Progenitor cell of endocrine pancreas (in vitro differentiated cells): ENCODE measurements at regions not wholly inside any gene's neighbourhood (a gene's known extent, or its start where the extent isn't known, plus 50 kb on each side); places are given as distances from the start of the nearest gene placed in this dataset.
"Not testable (repeated sequence)": the region's sequence is repeated elsewhere in the genome, so short reads cannot be mapped to it uniquely, and the experiment has no call there.

Source experiments
- DNase-seq: peaks from one replicate; pipeline ENCODE4 v3.0.0; 2021; ENCODE audit warnings: low spot score; ENCODE audit not compliant: unreplicated experiment
- H3K27ac Mint-ChIP-seq: 2 replicates; pipeline ENCODE4 v1.8.0; 2021; ENCODE audit warnings: mild to moderate bottlenecking, moderate library complexity, mixed read lengths
- H3K27me3 Mint-ChIP-seq: 2 replicates; pipeline ENCODE4 v1.8.0; 2021; ENCODE audit warnings: mixed read lengths
- H3K36me3 Mint-ChIP-seq: 2 replicates; pipeline ENCODE4 v1.8.0; 2022; ENCODE audit warnings: mixed read lengths; ENCODE audit not compliant: insufficient read depth
- H3K4me1 Mint-ChIP-seq: 2 replicates; pipeline ENCODE4 v1.8.0; 2021; ENCODE audit warnings: low read depth, mixed read lengths
- H3K4me3 Mint-ChIP-seq: 2 replicates; pipeline ENCODE4 v1.8.0; 2021; ENCODE audit warnings: low read depth, mild to moderate bottlenecking, moderate library complexity, mixed read lengths
- H3K9me3 Mint-ChIP-seq: 2 replicates; pipeline ENCODE4 v1.8.0; 2021; ENCODE audit warnings: low read depth, mixed read lengths
- CTCF ChIP-seq: fragments of 200-600 bp; sonication (generic); IDR thresholded peaks from one replicate; pipeline ENCODE4 v1.5.0; 2021; ENCODE audit warnings: antibody characterized with exemption, mild to moderate bottlenecking; ENCODE audit not compliant: unreplicated experiment

DNA sequence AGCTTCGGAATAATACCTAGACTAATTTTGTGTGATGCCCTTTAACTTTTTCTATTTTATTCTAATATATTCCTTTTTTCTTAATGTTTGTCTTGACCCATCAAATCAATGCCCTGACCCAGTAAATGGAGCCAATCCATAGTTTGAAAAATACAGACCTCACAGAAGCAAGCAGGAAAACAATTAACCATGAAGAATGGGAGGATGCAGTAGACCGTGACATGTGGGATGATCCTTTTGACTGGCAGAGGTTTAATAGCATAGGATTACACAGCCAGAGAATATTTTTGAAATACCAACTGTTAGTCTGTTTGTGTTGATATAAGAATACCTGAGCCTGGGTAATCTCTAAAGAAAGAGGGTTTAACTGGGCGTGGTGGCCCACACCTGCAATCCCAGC lies 142.6 kb upstream of the NEBL start:
- TF ChIP-seq CTCF, result no peak
- no peak overlapping the region for H3K27ac Mint-ChIP-seq
- peaks cover 2% of the 10 kb centered on the region for H3K36me3 Mint-ChIP-seq
- DNase-seq, result no peak
- H3K27me3 Mint-ChIP-seq, result no peaks in the 10 kb centered on the region
- peaks cover 3% of the 10 kb centered on the region for H3K9me3 Mint-ChIP-seq
- H3K4me3 Mint-ChIP-seq, result no peak overlapping the region
- peaks cover 6% of the 10 kb centered on the region for H3K4me1 Mint-ChIP-seq

GRCh38 chr10:21036757-21037156 lies 139.6 kb upstream of the NEBL start:
- no peak for TF ChIP-seq CTCF
- H3K27me3 Mint-ChIP-seq, result no peaks in the 10 kb centered on the region
- DNase-seq, result no peak
- H3K4me1 Mint-ChIP-seq, result peaks cover 23% of the 10 kb centered on the region
- H3K9me3 Mint-ChIP-seq, result peaks cover 3% of the 10 kb centered on the region
- peaks cover 2% of the 10 kb centered on the region for H3K36me3 Mint-ChIP-seq
- H3K27ac Mint-ChIP-seq, result no peak overlapping the region
- no peak overlapping the region for H3K4me3 Mint-ChIP-seq

GRCh38 chr10:21034770-21035169 lies 137.7 kb upstream of the NEBL start:
- H3K27ac Mint-ChIP-seq, H3K9me3 Mint-ChIP-seq, H3K4me3 Mint-ChIP-seq, H3K27me3 Mint-ChIP-seq, DNase-seq, H3K36me3 Mint-ChIP-seq: not testable (repeated sequence)
- peaks cover 31% of the 10 kb centered on the region for H3K4me1 Mint-ChIP-seq

DNA sequence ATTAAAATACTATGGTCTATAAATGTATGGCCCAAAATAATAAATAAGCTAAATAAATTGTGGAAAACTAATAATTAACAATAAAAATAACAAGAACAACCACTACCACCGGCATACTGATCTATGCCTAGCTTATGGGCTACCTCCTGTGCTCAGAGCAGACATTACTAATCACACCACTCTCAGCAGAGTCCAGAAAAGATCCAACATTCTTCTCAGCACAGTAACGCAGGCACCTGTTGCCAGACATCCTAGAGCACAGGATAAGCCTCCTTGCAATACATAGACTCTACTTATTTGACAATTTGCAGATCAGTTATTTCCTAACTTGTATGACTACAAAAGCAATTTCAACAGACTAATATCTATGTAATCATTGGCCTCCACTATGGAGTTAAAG lies 137.1 kb upstream of the NEBL start:
- no peaks in the 10 kb centered on the region for H3K27me3 Mint-ChIP-seq

GRCh38 chr10:21032587-21033319 lies 135.6 kb upstream of the NEBL start:
- no peak for DNase-seq
- H3K9me3 Mint-ChIP-seq, result peaks cover 7% of the 10 kb centered on the region
- no peaks in the 10 kb centered on the region for H3K27me3 Mint-ChIP-seq
- peak overlapping the region; percentile 13 for H3K4me3 Mint-ChIP-seq
- TF ChIP-seq CTCF, result no peak
- H3K4me1 Mint-ChIP-seq, result peaks cover 31% of the 10 kb centered on the region
- H3K36me3 Mint-ChIP-seq, result peaks cover 3% of the 10 kb centered on the region
- peak overlapping the region; percentile 91 for H3K27ac Mint-ChIP-seq

More for the DNA sequence above, 137.1 kb upstream of the NEBL start:
- Mint-ChIP-seq H3K36me3 (peaks cover 4% of the 10 kb centered on the region), H3K4me3 (no peak overlapping the region), H3K4me1 (peaks cover 31% of the 10 kb centered on the region), H3K27ac (peak overlapping the region; percentile 30), H3K9me3 (peaks cover 8% of the 10 kb centered on the region)
- no peak for DNase-seq
- no peak for TF ChIP-seq CTCF

DNA sequence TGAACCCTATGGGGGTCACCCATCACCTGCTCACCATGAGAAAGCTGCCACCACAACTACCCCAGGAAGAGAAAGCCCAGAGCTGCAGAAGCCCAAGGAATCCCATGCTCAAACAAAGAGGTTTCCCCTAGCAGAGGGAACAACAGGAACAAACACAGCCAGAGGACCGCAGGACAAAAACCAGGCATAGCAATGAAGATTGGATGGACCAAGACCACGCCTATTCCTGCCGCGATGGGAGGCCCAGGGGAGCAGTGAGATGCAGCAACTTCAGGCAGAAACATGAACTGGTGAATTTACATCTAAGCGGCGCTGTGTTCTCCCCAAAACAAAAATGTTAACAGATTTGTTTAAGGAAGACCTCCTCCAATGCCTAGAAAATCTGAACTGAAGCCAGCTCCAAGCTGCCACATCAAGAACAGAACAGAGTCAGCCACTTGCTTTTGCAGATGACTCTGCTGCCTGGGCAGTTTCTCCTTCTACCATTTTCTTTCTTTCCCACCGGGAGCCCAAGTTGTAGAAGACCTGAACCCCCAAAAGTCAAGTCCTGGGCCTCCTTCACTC lies 134.2 kb upstream of the NEBL start:
- peaks cover 3% of the 10 kb centered on the region for H3K36me3 Mint-ChIP-seq
- H3K27ac Mint-ChIP-seq, result no peak overlapping the region
- no peak for DNase-seq
- peaks cover 31% of the 10 kb centered on the region for H3K4me1 Mint-ChIP-seq
- peaks cover 7% of the 10 kb centered on the region for H3K9me3 Mint-ChIP-seq
- no peak overlapping the region for H3K4me3 Mint-ChIP-seq
- no peak for TF ChIP-seq CTCF
- no peaks in the 10 kb centered on the region for H3K27me3 Mint-ChIP-seq
